GM13976 (cell line): ENCODE measurements at regions not wholly inside any gene's neighbourhood (a gene's known extent, or its start where the extent isn't known, plus 50 kb on each side); places are given as distances from the start of the nearest gene placed in this dataset.

Experiments used
- DNase-seq: peaks from one replicate; pipeline ENCODE4 v3.0.0; 2012; ENCODE audit warnings: low spot score
- in situ Hi-C: fragments of 300-500 bp; cut with MboI; formaldehyde crosslinking; loops from one replicate; pipeline ENCODE4 v1.12.0; 2022; ENCODE audit warnings: low sequenced_read_pairs, mixed read lengths, inconsistent platforms; ENCODE audit not compliant: unreplicated experiment
- TF ChIP-seq, protein P1 (sequence below): IDR thresholded peaks from 2 replicates; pipeline ENCODE4 v1.5.1; 2012; ENCODE audit warnings: borderline replicate concordance, mild to moderate bottlenecking; ENCODE audit not compliant: insufficient read depth; ENCODE audit errors: extremely low read depth, missing control alignments, control extremely low read depth

DNA sequence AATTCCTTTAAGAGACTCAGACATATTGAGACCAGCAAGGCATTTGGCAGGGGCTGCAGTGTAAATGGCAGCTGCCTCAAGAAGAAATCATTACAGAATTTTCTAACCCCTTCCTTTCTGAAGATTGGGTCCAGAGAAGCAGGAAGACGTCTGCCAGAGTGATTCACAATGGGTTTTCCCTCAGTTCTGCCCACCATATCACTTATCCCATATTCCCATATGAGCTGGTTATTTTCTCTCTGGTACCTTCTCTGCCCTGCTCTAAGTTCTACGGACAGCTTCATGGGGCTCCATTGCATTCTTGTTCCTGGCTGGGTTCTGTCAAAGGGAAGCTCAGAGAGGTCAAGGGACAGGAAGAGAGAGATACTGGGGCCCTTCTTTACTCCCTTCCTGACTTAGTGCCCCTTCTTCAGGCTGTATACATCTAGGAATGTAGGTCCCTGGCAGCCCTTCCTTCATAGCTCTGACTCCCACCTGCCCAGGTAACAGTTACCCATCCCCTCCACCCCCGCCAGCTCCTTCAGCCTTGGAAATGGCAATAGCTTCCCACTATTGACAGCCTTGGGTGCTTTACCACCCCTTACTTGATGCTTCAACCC, 420.6 kb upstream of the DAB1 start:
- in situ Hi-C loops, result no loop called here
- TF ChIP-seq, protein P1, sequence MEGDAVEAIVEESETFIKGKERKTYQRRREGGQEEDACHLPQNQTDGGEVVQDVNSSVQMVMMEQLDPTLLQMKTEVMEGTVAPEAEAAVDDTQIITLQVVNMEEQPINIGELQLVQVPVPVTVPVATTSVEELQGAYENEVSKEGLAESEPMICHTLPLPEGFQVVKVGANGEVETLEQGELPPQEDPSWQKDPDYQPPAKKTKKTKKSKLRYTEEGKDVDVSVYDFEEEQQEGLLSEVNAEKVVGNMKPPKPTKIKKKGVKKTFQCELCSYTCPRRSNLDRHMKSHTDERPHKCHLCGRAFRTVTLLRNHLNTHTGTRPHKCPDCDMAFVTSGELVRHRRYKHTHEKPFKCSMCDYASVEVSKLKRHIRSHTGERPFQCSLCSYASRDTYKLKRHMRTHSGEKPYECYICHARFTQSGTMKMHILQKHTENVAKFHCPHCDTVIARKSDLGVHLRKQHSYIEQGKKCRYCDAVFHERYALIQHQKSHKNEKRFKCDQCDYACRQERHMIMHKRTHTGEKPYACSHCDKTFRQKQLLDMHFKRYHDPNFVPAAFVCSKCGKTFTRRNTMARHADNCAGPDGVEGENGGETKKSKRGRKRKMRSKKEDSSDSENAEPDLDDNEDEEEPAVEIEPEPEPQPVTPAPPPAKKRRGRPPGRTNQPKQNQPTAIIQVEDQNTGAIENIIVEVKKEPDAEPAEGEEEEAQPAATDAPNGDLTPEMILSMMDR, result no peak
- DNase-seq, result no peak

- TF ChIP-seq, protein P1, result no peak
- no peak for DNase-seq
- in situ Hi-C loops, result no loop called here
Measured at GRCh38 chr1:57843760-57844159, 419.9 kb upstream of the DAB1 start.

- in situ Hi-C loops, result no loop called here
- no peak for DNase-seq
- TF ChIP-seq, protein P1, result no peak
Measured at GRCh38 chr1:57839526-57839925, 415.7 kb upstream of the DAB1 start.

- TF ChIP-seq, protein P1, result no peak
- DNase-seq, result no peak
Measured at GRCh38 chr1:57839067-57839466, 415.2 kb upstream of the DAB1 start.

DNA sequence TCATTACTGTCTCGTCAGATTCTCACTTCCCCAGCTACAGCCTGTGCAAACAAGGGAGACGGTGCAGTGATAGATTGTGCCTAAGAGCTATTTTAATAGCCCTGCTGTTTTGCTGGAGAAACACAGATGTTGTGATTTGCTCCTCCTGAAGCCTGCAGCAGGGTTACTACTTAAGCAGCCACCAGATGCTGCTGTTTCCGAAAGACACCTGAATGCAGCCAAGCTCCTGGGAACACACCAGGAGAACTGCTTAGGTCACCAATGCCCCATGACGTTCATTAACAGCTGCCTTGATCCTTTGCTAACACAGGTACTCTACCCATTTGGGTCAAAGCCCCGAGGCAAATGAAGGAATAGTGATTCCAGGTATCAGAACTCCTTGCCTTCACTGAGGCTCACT, 411.8 kb upstream of the DAB1 start:
- no peak for DNase-seq
- in situ Hi-C loops, result no loop called here
- TF ChIP-seq, protein P1, result no peak

More at GRCh38 chr1:57839067-57839466, 415.2 kb upstream of the DAB1 start:
- in situ Hi-C loops, result no loop called here

DNA sequence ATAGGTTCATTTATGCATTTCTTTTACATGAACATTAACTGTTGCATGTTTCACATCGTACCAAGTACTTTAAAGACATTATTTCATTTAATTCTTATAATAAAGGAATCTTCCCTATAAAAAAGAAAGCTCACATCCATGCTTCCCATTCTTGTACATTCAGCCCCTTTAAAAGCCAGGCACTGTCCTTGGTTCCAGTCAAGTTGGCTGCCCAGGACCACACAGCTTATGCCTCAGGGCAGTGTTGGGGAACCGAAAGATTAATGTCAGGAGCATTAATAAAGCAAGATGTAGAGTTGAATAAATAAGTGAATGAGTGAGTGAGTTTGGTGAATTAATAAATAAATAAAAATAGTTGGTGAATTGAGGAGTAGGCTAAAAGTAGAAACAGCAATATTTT, 409.4 kb upstream of the DAB1 start:
- in situ Hi-C loops, result no loop called here
- DNase-seq, result no peak
- TF ChIP-seq, protein P1, result no peak

- DNase-seq, result no peak
- in situ Hi-C loops, result no loop called here
- TF ChIP-seq, protein P1, result no peak
Measured at GRCh38 chr1:57832612-57833011, 408.8 kb upstream of the DAB1 start.
